ENCODE measurements at regions not wholly inside any gene's neighbourhood (a gene's known extent, or its start where the extent isn't known, plus 50 kb on each side); places are given as distances from the start of the nearest gene placed in this dataset.

DNA sequence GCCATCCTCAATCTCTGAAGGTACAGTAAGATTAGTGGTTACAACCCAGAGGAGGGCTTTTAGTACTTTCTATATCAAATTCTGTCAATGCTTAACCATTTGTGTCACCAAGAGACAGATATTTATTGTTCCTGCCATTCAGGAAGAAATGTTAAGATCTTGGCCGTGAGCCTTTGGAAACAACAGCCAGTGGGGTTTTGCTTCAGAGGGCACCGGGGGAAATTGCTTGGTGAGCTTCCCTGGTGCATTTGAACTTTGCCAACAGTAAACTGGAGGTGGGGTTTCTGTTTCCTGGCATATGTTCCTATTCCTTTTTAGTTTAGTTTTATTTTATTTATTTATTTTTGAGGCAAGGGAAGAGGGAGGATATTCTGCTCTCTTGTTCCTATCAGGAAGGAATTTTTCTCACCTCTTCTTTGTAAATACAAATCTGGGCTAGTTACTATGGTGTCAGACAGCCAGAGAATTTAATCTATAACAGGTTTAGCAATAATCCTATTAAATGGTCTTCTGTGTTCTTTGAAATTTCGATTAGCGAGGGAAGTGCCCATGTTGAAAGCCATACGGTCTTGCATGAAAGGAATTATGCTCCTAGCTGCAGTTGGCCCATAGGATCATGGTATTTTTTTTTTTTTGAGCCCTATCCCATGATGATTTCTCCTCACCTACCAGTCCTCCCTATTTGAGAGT lies 95.7 kb downstream of the MAIP1 start:
- no peaks in the 10 kb centered on the region for H3K9me3 ChIP-seq (replicated peaks; ENCODE audit: insufficient read depth, low read length)
- H3K4me1 ChIP-seq (ENCODE audit: low read length) = no peaks in the 10 kb centered on the region
- H3K9ac ChIP-seq (ENCODE audit: low read length) = no peak overlapping the region
- H3K27ac ChIP-seq (ENCODE audit: low read length) = no peak overlapping the region
- no peaks in the 10 kb centered on the region for H3K79me2 ChIP-seq (ENCODE audit: low read length)
- no peak overlapping the region for H3K4me2 ChIP-seq (ENCODE audit: low read depth, low read length)
- TF ChIP-seq EZH2 (optimal IDR thresholded peaks at IDR 0.05; ENCODE audit: low read depth, low read length) (no peak), EZH2phosphoT487 (IDR thresholded peaks at IDR 0.05; ENCODE audit: low read length) (no peak)
- TF ChIP-seq, protein P1, sequence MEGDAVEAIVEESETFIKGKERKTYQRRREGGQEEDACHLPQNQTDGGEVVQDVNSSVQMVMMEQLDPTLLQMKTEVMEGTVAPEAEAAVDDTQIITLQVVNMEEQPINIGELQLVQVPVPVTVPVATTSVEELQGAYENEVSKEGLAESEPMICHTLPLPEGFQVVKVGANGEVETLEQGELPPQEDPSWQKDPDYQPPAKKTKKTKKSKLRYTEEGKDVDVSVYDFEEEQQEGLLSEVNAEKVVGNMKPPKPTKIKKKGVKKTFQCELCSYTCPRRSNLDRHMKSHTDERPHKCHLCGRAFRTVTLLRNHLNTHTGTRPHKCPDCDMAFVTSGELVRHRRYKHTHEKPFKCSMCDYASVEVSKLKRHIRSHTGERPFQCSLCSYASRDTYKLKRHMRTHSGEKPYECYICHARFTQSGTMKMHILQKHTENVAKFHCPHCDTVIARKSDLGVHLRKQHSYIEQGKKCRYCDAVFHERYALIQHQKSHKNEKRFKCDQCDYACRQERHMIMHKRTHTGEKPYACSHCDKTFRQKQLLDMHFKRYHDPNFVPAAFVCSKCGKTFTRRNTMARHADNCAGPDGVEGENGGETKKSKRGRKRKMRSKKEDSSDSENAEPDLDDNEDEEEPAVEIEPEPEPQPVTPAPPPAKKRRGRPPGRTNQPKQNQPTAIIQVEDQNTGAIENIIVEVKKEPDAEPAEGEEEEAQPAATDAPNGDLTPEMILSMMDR (IDR thresholded peaks at IDR 0.05; ENCODE audit: low read length) = no peak
- H3K36me3 ChIP-seq (replicated peaks; ENCODE audit: insufficient read depth, low read length) = no peaks in the 10 kb centered on the region
- no peak for DNase-seq
- H2AFZ ChIP-seq (ENCODE audit: low read length) = no peak overlapping the region
- no peaks in the 10 kb centered on the region for H3K27me3 ChIP-seq (replicated peaks; ENCODE audit: insufficient read depth, low read length)
- no peaks in the 10 kb centered on the region for H3K9me2 ChIP-seq (replicated peaks; ENCODE audit: insufficient read depth, low read length)
- H3K4me3 ChIP-seq (ENCODE audit: low read length) = no peak overlapping the region
- no peaks in the 10 kb centered on the region for H3F3A ChIP-seq (ENCODE audit: insufficient read depth, low read length)
- H4K20me1 ChIP-seq (ENCODE audit: insufficient read depth, low read length) = no peaks in the 10 kb centered on the region

DNA sequence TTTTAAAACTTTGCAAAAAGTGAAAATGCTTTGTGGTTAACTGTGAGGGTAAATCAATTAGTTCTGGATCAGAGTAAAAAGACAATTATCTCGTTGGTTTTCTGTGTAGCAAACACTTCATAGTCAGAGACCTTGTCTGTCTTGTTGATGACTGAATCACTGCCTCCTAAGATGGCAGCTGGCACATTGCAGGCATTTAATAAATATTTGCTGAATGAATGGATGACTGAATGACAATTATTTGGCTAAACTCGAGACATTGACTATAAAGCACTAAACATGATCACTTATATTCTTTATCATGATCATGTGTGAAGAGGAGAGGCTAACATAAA lies 96.2 kb downstream of the MAIP1 start:
- H3F3A ChIP-seq (ENCODE audit: insufficient read depth, low read length) = no peaks in the 10 kb centered on the region
- no peak for DNase-seq
- H3K4me1 ChIP-seq (ENCODE audit: low read length) = no peaks in the 10 kb centered on the region
- H4K20me1 ChIP-seq (ENCODE audit: insufficient read depth, low read length) = no peaks in the 10 kb centered on the region
- no peaks in the 10 kb centered on the region for H3K79me2 ChIP-seq (ENCODE audit: low read length)
- TF ChIP-seq EZH2phosphoT487 (IDR thresholded peaks at IDR 0.05; ENCODE audit: low read length) (no peak), EZH2 (optimal IDR thresholded peaks at IDR 0.05; ENCODE audit: low read depth, low read length) (no peak)
- TF ChIP-seq, protein P1 (IDR thresholded peaks at IDR 0.05; ENCODE audit: low read length) = no peak
- H2AFZ ChIP-seq (ENCODE audit: low read length) = no peak overlapping the region
- no peaks in the 10 kb centered on the region for H3K9me3 ChIP-seq (replicated peaks; ENCODE audit: insufficient read depth, low read length)
- no peak overlapping the region for H3K4me2 ChIP-seq (ENCODE audit: low read depth, low read length)
- no peaks in the 10 kb centered on the region for H3K36me3 ChIP-seq (replicated peaks; ENCODE audit: insufficient read depth, low read length)
- H3K9ac ChIP-seq (ENCODE audit: low read length) = no peak overlapping the region
- no peak overlapping the region for H3K4me3 ChIP-seq (ENCODE audit: low read length)
- H3K27me3 ChIP-seq (replicated peaks; ENCODE audit: insufficient read depth, low read length) = no peaks in the 10 kb centered on the region
- H3K9me2 ChIP-seq (replicated peaks; ENCODE audit: insufficient read depth, low read length) = no peaks in the 10 kb centered on the region
- no peak overlapping the region for H3K27ac ChIP-seq (ENCODE audit: low read length)

DNA sequence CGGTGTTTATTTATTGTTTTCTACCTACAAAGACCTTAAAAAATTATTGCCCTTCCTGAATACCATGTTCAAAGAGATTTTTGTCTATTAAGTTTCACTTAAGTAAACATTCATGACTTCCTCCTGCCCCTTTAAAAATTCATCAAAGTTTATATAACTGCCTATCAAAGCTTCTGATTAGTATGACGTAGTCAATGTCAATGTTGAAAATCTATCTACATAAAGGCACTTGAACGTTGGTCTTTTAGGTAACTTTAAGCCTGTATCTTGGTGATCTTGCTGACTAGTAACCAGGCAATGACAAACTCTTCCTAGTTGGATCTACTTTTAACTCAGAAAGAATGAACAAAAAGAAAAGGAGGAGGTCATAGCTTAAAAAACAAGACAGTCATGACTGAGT lies 97.2 kb downstream of the MAIP1 start:
- no peak overlapping the region for H3K9ac ChIP-seq (ENCODE audit: low read length)
- H3K27me3 ChIP-seq (replicated peaks; ENCODE audit: insufficient read depth, low read length) = no peaks in the 10 kb centered on the region
- no peak overlapping the region for H3K27ac ChIP-seq (ENCODE audit: low read length)
- H3K36me3 ChIP-seq (replicated peaks; ENCODE audit: insufficient read depth, low read length) = no peaks in the 10 kb centered on the region
- no peaks in the 10 kb centered on the region for H3K79me2 ChIP-seq (ENCODE audit: low read length)
- H3K4me3 ChIP-seq (ENCODE audit: low read length) = no peak overlapping the region
- no peak overlapping the region for H2AFZ ChIP-seq (ENCODE audit: low read length)
- H4K20me1 ChIP-seq (ENCODE audit: insufficient read depth, low read length) = no peaks in the 10 kb centered on the region
- H3K9me2 ChIP-seq (replicated peaks; ENCODE audit: insufficient read depth, low read length) = no peaks in the 10 kb centered on the region
- no peaks in the 10 kb centered on the region for H3F3A ChIP-seq (ENCODE audit: insufficient read depth, low read length)
- TF ChIP-seq EZH2 (optimal IDR thresholded peaks at IDR 0.05; ENCODE audit: low read depth, low read length) = no peak
- no peak for TF ChIP-seq EZH2phosphoT487 (IDR thresholded peaks at IDR 0.05; ENCODE audit: low read length)
- TF ChIP-seq, protein P1 (IDR thresholded peaks at IDR 0.05; ENCODE audit: low read length) = no peak
- DNase-seq = no peak
- no peaks in the 10 kb centered on the region for H3K4me1 ChIP-seq (ENCODE audit: low read length)
- H3K4me2 ChIP-seq (ENCODE audit: low read depth, low read length) = no peak overlapping the region
- H3K9me3 ChIP-seq (replicated peaks; ENCODE audit: insufficient read depth, low read length) = no peaks in the 10 kb centered on the region
